GM12892 (cell line): ENCODE measurements at regions not wholly inside any gene's neighbourhood (a gene's known extent, or its start where the extent isn't known, plus 50 kb on each side); places are given as distances from the start of the nearest gene placed in this dataset.

Experiments used
- POLR2AphosphoS5 ChIP-seq: IDR thresholded peaks from 2 replicates; pipeline ENCODE4 v1.6.1; 2011; ENCODE audit warnings: low read depth, low read length, control low read depth
- TAF1 ChIP-seq: IDR thresholded peaks from 2 replicates; pipeline ENCODE4 v1.6.1; 2011; ENCODE audit warnings: low read depth, mild to moderate bottlenecking, control low read depth, low read length, borderline replicate concordance

DNA sequence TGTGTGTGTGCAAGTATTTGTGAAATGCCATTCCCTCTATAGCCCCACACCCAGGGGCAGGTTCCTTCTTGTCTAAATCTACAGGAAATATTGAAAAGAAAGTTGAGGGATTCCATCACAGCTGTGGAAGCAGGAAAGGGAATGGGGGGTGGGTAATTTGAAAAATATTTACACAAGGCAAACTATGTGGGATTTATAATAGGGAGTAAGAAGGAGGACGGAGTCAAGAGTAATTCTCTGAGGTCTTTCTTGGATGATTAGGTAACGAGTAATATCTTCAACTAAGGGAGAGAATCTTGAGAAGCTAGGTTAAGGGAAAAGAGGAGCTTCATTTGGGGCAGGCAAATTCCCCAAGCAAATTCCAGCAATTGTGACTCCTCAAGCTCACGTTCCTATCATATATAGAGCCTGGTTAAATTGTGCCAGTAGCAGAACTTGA, 113.5 kb upstream of the SGK1 start:
- TF ChIP-seq POLR2AphosphoS5 (no peak), TAF1 (no peak)
